Colonic mucosa (tissue), 4 donors: ENCODE measurements at regions not wholly inside any gene's neighbourhood (a gene's known extent, or its start where the extent isn't known, plus 50 kb on each side); places are given as distances from the start of the nearest gene placed in this dataset.

ENCODE experiments used
- DNase-seq: peaks from one replicate; pipeline ENCODE4 v3.0.0-alpha.2; 2020
- H3K27ac ChIP-seq: fragments of 200-600 bp; one replicate; pipeline ENCODE4 v1.8.0; 2021
- H3K27me3 ChIP-seq: fragments of 200-600 bp; one replicate; pipeline ENCODE4 v1.8.0; 2021
- H3K36me3 ChIP-seq: fragments of 200-600 bp; one replicate; pipeline ENCODE4 v1.8.0; 2021
- H3K4me1 ChIP-seq: fragments of 200-600 bp; one replicate; pipeline ENCODE4 v1.8.0; 2021; ENCODE audit warnings: mild to moderate bottlenecking
- H3K4me3 ChIP-seq: fragments of 200-600 bp; one replicate; pipeline ENCODE4 v1.8.0; 2021
- H3K9ac ChIP-seq, 2 donors: one replicate each; pipeline ENCODE4 v1.7.0; 2013; ENCODE audit warnings: control low read depth in 2 of 2, low read depth in 2 of 2, low read length in 2 of 2
- H3K9me3 ChIP-seq: fragments of 200-600 bp; one replicate; pipeline ENCODE4 v1.8.0; 2021
- CTCF ChIP-seq: fragments of 200-600 bp; IDR thresholded peaks from one replicate; pipeline ENCODE4 v1.8.0; 2022; ENCODE audit warnings: antibody characterized with exemption, mild to moderate bottlenecking
- intact Hi-C: fragments of 100-400 bp; cut with DNase I; formaldehyde crosslinking; loops from one replicate; pipeline ENCODE4 v1.14.1; 2022
- donor health status: healthy.
- donor health status: DM: no; HTN: no; CAD: no.
- donor health status: DM: no; HTN: no; CAD: no.

- DNase-seq: no peak
- no peak overlapping the region for H3K27ac ChIP-seq
- no peaks in the 10 kb centered on the region for H3K36me3 ChIP-seq
Observed at GRCh38 chrX:8919801-8920200, 114.1 kb downstream of the FAM9B start.

GRCh38 chrX:8916697-8917096 is 115.5 kb upstream of the FAM9A start:
- Histone ChIP-seq H3K9ac (no peak overlapping the region), H3K4me1 (no peaks in the 10 kb centered on the region), H3K27me3 (no peaks in the 10 kb centered on the region), H3K9me3 (no peaks in the 10 kb centered on the region), H3K27ac (no peak overlapping the region), H3K36me3 (no peaks in the 10 kb centered on the region), H3K4me3 (no peak overlapping the region)
- TF ChIP-seq CTCF: no peak
- intact Hi-C loops: no loop called here
- DNase-seq: no peak

More at GRCh38 chrX:8919801-8920200, 114.1 kb downstream of the FAM9B start:
- TF ChIP-seq CTCF: no peak
- Histone ChIP-seq H3K4me3 (no peak overlapping the region), H3K9me3 (no peaks in the 10 kb centered on the region), H3K4me1 (no peaks in the 10 kb centered on the region), H3K9ac (no peak overlapping the region), H3K27me3 (no peaks in the 10 kb centered on the region)
- intact Hi-C loops: no loop called here

- Histone ChIP-seq H3K27ac (no peak overlapping the region), H3K9ac (no peak overlapping the region), H3K9me3 (no peaks in the 10 kb centered on the region), H3K36me3 (no peaks in the 10 kb centered on the region), H3K4me1 (no peaks in the 10 kb centered on the region), H3K27me3 (no peaks in the 10 kb centered on the region), H3K4me3 (no peak overlapping the region)
- no peak for DNase-seq
- intact Hi-C loops: no loop called here
- TF ChIP-seq CTCF: no peak
Observed at GRCh38 chrX:8914681-8915080, 113.5 kb upstream of the FAM9A start.

- Histone ChIP-seq H3K9ac (no peak overlapping the region), H3K9me3 (no peaks in the 10 kb centered on the region), H3K27ac (peak overlapping the region; percentile 50), H3K27me3 (no peaks in the 10 kb centered on the region), H3K4me3 (no peak overlapping the region), H3K36me3 (no peaks in the 10 kb centered on the region), H3K4me1 (no peaks in the 10 kb centered on the region)
- TF ChIP-seq CTCF: no peak
- intact Hi-C loops: no loop called here
- DNase-seq: peak; percentile 19
Observed at GRCh38 chrX:8913655-8914409, 112.6 kb upstream of the FAM9A start.

- Histone ChIP-seq H3K27ac (no peak overlapping the region), H3K9ac (no peak overlapping the region), H3K4me1 (no peaks in the 10 kb centered on the region), H3K27me3 (no peaks in the 10 kb centered on the region), H3K9me3 (no peaks in the 10 kb centered on the region), H3K36me3 (no peaks in the 10 kb centered on the region), H3K4me3 (no peak overlapping the region)
- no peak for DNase-seq
- TF ChIP-seq CTCF: no peak
- intact Hi-C loops: no loop called here
Observed at GRCh38 chrX:8907688-8908087, 106.5 kb upstream of the FAM9A start.
